HG03432 (cell line): ENCODE measurements at regions not wholly inside any gene's neighbourhood (a gene's known extent, or its start where the extent isn't known, plus 50 kb on each side); places are given as distances from the start of the nearest gene placed in this dataset.

Source experiments
- ATAC-seq: cut with Tn5 transposase; IDR thresholded peaks from one replicate; pipeline ENCODE4 v1.9.1; 2021; ENCODE audit warnings: mild to moderate bottlenecking, moderate library complexity; ENCODE audit not compliant: unreplicated experiment

DNA sequence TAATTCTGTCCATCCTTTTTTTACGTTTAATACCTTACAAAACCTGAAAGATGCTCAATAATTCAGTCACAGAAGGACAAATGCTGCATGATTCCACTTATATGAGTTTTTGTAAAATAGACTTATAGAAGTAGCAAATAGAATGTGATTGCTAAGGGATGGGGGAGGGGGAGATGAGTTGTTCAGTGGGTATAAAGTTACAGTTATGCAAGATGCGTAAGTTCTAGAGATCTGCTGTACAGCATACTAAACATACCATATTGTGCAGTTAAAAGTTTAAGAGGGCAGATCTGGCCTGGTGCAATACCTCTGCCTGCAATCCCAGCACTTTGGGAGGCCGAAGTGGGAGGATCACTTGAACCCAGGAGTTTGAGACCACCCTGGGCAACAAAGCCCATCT, 78.8 kb downstream of the TET3 start:
- ATAC-seq, result no peak

DNA sequence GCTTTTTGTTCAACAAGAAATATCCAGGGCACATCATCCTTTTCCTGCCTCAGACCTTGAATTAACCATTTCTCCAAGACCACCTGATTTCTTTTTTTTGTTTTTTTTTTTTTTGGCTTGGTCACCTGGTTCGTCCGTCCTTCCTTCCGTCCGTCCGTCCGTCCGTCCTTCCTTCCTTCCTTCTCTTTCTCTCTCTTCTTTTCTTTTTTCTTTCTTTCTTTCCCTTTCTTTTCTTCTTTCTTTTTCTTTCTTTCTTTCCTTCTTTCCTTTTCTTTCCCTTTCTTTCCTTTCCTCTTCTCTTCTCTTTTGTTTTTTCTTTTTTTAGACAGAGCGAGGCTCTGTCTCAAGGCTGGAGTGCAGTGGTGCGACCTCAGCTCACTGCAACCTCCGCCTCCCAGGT, 80.7 kb downstream of the TET3 start:
- ATAC-seq, result no peak

DNA sequence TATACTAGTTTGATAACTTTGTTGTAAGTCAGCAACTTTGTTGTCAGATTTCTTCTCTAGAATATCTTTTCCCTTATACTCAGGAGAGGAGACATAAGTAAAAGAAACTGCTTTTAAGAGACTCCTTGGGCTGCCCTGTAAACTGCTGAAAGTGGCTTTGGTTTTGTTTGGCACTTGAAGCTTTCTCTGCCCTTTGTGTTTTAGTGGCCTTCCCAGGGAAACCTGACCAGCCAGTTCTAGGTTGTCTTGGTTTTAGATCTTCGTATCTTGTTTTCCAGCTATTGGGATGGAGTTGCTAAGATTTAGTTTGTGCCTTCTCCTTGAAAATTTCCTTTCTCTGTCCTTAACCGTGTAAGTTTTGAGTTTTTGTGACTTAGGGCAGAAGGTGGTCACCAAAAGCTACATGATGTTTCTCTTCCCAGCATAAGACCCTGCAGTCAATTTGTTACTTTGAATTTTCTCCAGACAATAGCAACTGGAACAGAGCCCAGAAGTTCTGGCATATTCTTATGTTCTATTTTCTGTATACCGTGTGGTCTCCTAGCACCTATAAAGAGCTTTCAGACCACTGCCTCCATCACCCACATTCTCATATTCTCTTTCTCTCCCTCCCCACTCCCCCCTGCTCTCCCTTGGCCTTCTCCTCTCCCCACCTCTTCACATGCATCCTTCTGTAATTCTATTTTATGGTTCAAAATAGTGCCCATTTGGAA, 81.1 kb downstream of the BOLA3 start:
- no peak for ATAC-seq

DNA sequence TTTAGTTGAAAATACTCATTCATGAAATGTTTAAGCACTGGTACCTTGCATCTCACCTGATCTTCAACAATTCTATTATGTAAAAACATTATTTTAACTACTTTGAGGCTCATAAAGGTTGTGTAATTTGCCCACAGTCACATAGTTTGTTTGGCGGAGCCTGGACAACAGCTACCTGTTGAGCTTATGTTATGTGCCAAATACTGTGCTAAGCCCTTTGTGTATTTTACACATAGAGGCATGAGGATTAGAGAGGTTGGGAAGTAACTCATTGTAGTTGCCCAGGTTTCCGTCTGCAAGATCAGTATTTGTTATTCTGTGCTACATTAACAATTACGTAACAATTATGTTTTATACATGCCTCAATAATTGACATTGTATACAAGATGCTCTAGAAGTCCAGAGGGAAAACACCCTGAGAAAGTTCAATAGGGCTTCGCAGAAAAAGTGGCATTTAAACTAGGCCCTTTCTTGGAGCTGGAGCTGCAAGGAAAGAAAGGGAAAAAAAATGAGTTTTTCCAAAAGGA, 80.4 kb downstream of the BOLA3 start:
- no peak for ATAC-seq

DNA sequence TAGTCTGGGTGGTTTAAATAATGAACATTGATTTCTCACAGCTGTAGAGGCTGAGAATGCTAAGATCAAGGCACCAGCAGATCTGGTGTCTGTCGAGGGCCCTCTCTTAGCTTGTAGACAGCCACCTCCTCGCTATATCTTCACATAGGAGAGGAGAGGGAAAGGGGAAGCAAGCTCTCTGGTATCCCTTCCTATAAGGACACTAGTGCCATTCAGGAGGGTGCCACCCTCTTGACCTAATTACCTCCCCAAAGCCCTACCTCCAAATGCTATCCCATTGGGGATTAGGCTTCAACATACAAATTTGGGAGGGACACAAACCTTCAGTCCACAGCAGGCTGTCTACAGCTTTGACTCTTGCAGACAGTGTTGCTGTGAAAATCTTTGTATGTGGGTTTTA, 76.7 kb downstream of the BOLA3 start:
- ATAC-seq, result no peak

DNA sequence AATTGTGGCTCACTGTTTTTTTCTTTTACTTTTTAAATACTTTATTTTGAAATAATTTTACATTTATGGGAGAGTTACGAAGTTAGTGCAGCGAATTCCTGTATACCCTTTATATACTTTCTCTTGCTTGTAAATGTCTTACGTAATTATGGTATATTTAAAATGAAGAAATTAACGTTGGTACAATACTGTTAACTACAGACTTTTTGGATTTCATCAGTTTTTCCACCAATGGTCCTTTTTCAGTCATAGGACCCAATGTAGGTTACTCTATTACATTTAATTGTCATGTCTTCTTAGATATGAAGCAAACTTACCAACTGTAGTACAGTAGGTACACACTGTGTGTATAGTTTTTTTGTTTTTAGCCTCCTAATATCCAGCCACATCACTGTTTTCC, 76.3 kb downstream of the BOLA3 start:
- no peak for ATAC-seq

DNA sequence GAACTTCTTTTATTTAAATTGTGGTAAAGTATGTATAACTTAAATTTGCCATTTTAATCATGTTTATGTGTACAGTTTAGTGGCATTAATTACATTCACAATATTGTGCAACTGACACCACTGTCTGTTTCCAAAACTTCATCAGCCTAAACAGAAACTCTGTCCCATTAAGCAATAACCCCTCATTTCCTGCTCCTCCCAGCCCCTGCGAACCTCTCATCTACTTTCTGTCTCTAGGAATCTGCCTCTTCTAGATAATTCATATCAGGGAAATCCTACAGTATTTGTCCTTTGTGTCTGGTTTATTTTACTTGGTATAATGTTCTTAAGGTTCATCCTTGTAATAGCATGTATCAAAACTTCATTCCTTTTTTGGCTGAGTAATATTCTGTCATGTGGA, 75.1 kb downstream of the BOLA3 start:
- ATAC-seq, result no peak

DNA sequence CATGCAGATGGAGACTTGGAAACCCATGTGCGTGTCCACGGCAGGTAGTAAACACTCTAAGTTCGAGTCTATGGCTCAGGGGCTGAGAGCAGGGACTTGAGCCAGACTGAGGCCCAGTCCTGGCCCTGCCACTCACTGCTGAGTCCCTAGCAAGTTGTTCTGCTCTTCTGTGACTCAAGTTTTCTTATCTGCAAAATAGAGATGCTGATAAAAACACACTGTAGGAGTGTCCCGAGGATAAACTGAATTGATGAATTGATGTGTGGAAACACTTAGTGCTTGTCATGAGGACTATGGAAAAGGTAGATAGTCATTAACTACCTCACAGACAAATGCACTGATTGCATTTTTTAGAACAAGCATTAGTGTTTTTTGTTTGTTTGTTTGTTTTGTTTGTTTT, 73.2 kb downstream of the BOLA3 start:
- no peak for ATAC-seq

DNA sequence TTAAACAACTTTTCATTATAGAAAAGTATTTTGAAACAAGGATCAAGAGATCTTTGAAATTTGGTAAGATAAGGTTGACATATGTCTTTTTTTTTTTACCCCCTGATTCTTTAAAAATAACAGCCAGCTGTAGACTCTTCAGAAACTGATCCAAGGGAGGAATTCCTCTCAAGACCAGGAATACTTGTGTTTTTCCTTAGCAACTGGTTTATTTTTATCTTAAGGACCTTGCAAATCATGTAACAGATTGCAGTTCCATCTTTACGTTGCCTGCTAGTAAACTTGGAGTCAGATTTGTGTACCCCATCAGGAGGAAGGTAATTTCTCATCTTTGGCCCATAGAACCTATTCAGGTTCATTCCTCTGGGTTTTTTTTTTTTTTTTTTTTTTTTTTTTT, 71.6 kb downstream of the BOLA3 start:
- ATAC-seq, result no peak

DNA sequence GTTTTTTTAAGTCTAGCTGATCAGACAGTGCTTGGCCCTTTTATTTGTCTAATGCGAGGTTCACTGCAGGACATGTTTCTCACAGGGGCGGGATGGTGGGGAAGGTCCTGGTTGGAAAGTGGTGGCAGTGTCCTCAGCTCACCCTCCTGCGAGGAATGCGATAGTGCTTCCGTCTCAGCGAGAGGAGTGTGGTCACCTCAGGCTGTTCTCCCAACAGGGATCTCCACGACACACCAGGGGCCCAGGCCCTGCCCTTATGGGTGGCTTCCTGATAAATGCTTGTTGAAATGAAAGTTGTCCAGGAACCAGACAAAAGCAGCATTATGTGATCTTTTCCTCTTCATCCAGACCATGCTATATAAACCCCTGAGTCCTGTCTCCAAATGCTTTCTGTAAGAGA, 70.1 kb downstream of the BOLA3 start:
- no peak for ATAC-seq

DNA sequence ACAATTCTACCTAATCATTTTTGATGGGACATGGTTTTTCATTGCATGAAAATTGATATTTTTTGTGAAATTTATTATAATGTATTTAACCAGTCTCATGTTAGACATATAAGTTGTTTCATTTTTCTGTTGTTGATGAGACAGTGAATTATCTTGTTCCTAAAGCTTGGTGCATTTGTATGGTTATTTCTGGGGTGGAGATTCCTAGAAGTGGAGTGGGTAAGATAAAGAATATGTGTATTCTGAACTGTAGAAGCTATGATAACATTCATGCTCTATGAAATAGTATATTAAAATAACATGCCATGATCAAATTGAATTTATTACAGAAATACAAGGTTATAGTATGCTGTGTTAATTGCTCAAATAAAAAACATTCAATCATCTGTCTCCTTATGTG, 69.2 kb downstream of the BOLA3 start:
- ATAC-seq, result no peak

DNA sequence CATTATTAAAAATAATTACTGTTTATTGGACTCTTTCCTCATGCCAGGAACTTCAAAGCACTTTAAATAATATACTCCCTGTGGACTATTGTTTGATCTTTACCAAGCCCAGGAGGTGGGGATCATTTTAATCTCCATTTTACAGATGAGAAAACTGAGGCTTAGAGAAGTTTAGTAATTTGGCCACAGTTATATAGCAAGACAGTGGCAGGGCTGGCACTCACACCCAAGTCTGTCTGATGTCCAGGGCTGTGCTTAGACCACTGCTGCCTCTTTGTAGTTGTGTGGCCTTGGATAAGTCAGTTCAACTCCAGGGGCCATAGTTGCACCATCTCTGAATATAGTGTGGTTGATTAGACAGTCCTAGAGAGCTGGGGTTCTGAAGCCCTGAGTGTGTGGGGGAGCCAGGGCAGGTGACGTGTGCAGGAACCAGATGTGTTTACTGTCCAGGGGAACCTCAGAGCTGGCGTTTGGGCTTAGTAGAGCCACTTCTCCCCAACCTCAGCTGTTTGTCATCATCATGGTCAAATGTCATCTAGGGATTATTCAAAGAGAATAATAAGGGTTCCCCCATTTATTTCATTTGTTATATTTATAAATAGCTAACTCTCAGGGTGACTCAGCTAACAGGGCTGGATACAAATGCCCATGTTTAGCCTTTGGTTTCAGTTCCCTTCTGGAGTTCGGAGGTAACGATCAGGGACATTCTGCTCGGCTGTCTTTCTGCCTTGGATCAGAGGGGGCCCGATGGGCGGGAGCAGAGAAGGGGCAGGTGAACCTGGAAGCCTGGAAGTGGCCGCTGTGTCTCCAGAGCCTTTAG, 68.0 kb downstream of the BOLA3 start:
- peak; percentile 83 for ATAC-seq

DNA sequence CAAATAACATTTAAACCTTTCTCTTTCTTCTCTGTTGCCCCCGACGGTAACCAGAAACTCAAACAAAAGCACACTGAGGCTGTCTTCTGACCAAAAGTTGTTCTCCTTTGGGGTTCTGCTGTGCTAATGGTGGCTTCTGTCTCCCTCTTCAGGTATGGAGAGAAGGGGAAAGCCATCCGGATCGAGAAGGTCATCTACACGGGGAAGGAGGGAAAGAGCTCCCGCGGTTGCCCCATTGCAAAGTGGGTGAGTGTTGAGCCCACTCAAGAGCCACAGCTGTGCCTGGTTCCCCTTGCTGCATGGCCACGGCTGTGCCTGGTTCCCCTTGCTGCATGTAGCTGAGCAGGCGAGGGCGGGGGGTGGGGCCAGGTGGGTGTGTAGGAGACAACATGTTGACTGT, 67.4 kb downstream of the BOLA3 start:
- ATAC-seq, result peak; percentile 26

DNA sequence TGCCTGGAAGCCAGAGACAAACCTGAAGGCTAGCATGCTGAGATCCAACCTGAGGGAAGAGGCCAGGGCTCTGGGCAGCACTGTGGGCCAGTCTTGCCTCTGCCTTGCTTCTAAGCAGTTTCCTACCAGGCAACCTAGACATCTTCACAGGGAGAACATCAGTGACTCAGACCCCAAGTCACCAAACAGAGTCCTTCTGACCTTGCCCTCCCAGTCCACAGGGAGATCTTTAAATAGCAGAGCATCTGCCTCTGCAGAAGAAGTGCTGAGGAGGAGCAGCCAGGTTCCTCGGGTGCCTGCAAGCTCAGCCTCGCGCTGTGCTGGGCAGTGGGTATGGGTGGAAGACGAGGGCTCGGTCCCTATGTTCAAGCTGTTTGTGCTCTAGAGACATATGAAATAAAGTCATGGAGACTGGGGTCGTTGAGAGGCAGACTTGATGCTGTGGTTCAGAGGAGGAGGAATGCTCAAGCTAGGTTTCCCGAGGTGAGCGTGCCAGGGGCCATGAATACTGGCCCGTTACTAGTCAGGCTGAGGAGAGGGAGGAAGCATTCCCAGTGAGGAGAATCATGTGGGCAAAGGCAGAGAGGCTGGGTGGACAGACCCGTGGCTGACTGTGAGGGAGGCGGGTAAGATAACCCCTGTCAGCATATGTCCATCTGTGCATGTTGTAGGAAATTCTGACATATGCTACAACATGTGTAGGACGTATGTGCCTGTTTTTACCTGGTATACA, 66.5 kb downstream of the BOLA3 start:
- ATAC-seq, result no peak

DNA sequence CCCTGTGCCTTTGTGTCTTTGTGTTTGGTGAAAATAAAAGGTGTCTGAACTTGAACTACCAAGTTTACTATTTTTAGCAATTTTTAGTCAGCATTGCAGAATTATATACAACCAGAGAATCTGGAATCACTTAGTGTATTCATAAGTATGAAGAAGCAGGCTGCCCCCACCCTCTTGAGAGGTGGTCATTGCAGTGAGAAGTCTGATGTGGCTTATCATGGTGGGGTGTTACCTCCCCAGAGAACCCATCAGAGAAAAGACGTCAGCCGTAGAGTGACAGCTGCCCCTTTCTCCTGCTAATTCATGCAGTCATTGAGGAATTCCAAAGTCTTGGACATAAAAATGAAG, 66.0 kb downstream of the BOLA3 start:
- ATAC-seq, result no peak

DNA sequence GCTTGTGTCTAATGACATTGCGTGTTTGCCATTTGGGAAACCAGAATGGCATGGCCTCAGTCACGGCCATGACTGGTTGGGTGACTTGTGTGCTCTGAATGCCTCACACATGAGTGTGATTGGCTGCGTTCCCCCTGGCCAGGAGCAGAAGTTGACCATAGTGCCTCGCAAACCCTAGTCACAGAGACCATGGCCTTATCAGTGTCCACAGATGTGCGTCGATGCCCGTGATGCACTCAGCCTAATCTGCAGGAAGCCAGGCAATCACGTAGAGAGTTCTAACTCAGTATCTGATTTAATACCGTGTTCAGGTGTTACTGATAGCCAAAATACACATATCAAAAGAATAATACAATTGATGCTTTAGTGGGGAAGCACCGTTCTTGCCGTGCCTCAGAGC, 64.0 kb downstream of the BOLA3 start:
- no peak for ATAC-seq
